ENCODE measurements at regions not wholly inside any gene's neighbourhood (a gene's known extent, or its start where the extent isn't known, plus 50 kb on each side); places are given as distances from the start of the nearest gene placed in this dataset.
"Not testable (repeated sequence)": the region's sequence is repeated elsewhere in the genome, so short reads cannot be mapped to it uniquely, and the experiment has no call there.

GRCh38 chr13:82963226-82964099, 918.8 kb downstream of the SLITRK1 start:
- peak; percentile 30 for DNase-seq (ENCODE audit: low read depth)

- no peak for DNase-seq (ENCODE audit: low read depth)
These were observed 919.9 kb downstream of the SLITRK1 start for GRCh38 chr13:82962397-82962796.

- no peak for DNase-seq (ENCODE audit: low read depth)
These were observed 920.5 kb downstream of the SLITRK1 start for GRCh38 chr13:82961757-82962156.

GRCh38 chr13:82952336-82952735, 929.9 kb downstream of the SLITRK1 start:
- not testable (repeated sequence) for DNase-seq (ENCODE audit: low read depth)

- DNase-seq (ENCODE audit: low read depth) = peak; percentile 68
These were observed 934.6 kb downstream of the SLITRK1 start for GRCh38 chr13:82947683-82948082.

- DNase-seq (ENCODE audit: low read depth) = peak; percentile 55
These were observed 935.1 kb downstream of the SLITRK1 start for GRCh38 chr13:82947191-82947621.

GRCh38 chr13:82938644-82939043, 943.6 kb downstream of the SLITRK1 start:
- no peak for DNase-seq (ENCODE audit: low read depth)

GRCh38 chr13:82934000-82934399, 948.3 kb downstream of the SLITRK1 start:
- DNase-seq (ENCODE audit: low read depth) = no peak

GRCh38 chr13:82925114-82925513, 957.2 kb downstream of the SLITRK1 start:
- DNase-seq (ENCODE audit: low read depth) = no peak

GRCh38 chr13:82917984-82918383, 964.3 kb downstream of the SLITRK1 start:
- no peak for DNase-seq (ENCODE audit: low read depth)

GRCh38 chr13:82912564-82912963, 969.7 kb downstream of the SLITRK1 start:
- no peak for DNase-seq (ENCODE audit: low read depth)

GRCh38 chr13:82905071-82905470, 977.2 kb downstream of the SLITRK1 start:
- no peak for DNase-seq (ENCODE audit: low read depth)

GRCh38 chr13:82900453-82900852, 981.8 kb downstream of the SLITRK1 start:
- DNase-seq (ENCODE audit: low read depth) = no peak

- DNase-seq (ENCODE audit: low read depth) = no peak
These were observed 983.7 kb downstream of the SLITRK1 start for GRCh38 chr13:82898586-82898985.

- no peak for DNase-seq (ENCODE audit: low read depth)
These were observed 1002.4 kb downstream of the SLITRK1 start for GRCh38 chr13:82879921-82880320.

- DNase-seq (ENCODE audit: low read depth) = peak; percentile 68
These were observed 1003.7 kb downstream of the SLITRK1 start for GRCh38 chr13:82878536-82878935.

- no peak for DNase-seq (ENCODE audit: low read depth)
These were observed 1015.0 kb downstream of the SLITRK1 start for GRCh38 chr13:82867284-82867683.

- no peak for DNase-seq (ENCODE audit: low read depth)
These were observed 1031.6 kb downstream of the SLITRK1 start for GRCh38 chr13:82850644-82851043.

GRCh38 chr13:82848766-82849165, 1033.5 kb downstream of the SLITRK1 start:
- DNase-seq (ENCODE audit: low read depth) = no peak

GRCh38 chr13:82847595-82847994, 1034.7 kb downstream of the SLITRK1 start:
- DNase-seq (ENCODE audit: low read depth) = no peak

- peak; percentile 6 for DNase-seq (ENCODE audit: low read depth)
These were observed 1048.4 kb downstream of the SLITRK1 start for GRCh38 chr13:82833923-82834322.

- no peak for DNase-seq (ENCODE audit: low read depth)
These were observed 1053.2 kb downstream of the SLITRK1 start for GRCh38 chr13:82829040-82829439.

GRCh38 chr13:82827724-82828123, 1054.5 kb downstream of the SLITRK1 start:
- no peak for DNase-seq (ENCODE audit: low read depth)

GRCh38 chr13:82822935-82823334, 1059.3 kb downstream of the SLITRK1 start:
- DNase-seq (ENCODE audit: low read depth) = no peak

Measured in ELR (cell line).